ENCODE measurements at regions not wholly inside any gene's neighbourhood (a gene's known extent, or its start where the extent isn't known, plus 50 kb on each side); places are given as distances from the start of the nearest gene placed in this dataset.

DNA sequence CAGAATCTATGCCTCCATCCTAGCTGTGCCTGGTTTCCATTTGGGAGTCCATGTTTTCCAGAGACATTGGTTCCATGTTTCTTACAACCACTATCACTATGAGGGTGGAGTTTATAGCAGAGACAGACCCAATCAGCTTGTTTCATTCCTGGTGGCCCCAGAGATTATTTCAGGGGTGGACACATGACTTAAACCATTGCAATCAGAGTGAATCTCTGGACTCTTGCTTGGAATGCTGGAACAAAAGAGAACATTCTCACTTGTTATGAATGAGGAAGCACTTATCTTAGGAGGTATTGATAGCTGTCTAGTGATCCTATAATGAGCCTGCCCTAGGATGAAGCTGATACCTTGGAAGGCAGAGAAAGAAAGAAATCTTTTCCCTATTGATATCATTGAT is 250.3 kb downstream of the ATG4C start:
- TF ChIP-seq CTCF (conservative IDR thresholded peaks at IDR 0.05): no peak
- H3K27ac ChIP-seq: no peak overlapping the region

DNA sequence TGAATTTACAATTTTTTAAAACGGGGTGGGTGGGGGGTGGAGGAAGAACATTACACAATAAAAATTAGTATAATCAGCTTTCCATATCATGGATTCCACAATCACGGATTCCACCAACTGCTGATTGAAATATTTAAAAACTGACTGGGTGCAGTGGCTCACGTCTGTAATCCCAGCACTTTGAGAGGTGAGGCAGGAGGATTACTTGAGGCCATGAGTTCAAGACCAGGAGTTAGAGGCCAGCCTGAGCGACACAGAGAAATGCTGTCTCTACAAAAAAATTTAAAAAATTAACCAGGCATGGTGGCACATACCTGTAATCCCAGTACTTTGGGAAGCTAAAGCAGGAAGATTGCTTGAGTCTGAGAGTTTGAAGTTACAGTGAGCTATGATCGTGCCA is 254.7 kb downstream of the ATG4C start:
- H3K27ac ChIP-seq: no peak overlapping the region
- no peak for TF ChIP-seq CTCF (conservative IDR thresholded peaks at IDR 0.05)

DNA sequence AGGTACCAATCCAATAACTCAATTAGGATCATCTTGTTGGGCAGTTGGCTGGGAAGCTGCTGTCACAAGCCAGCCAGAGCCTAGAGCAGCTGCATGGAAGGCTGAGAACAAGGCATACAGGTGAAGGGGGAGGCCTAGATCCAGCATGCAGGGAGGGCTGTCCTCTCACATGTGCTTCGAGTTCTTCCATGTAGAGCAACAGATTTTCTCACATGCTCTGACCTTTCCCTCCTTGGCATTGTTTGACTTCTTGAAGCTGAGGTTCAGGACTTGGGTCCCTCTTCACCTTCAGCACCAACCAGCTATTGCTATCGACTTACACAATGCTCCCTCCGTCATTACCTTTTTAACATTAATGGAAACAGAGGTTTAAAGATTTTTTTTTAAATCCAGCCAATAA is 257.7 kb downstream of the ATG4C start:
- H3K27ac ChIP-seq: no peak overlapping the region
- TF ChIP-seq CTCF (conservative IDR thresholded peaks at IDR 0.05): no peak

- no peak for TF ChIP-seq CTCF (conservative IDR thresholded peaks at IDR 0.05)
- no peak overlapping the region for H3K27ac ChIP-seq
These were observed 258.3 kb downstream of the ATG4C start for GRCh38 chr1:63042278-63042677.

GRCh38 chr1:63046539-63046938 is 262.6 kb downstream of the ATG4C start:
- TF ChIP-seq CTCF (conservative IDR thresholded peaks at IDR 0.05): no peak

DNA sequence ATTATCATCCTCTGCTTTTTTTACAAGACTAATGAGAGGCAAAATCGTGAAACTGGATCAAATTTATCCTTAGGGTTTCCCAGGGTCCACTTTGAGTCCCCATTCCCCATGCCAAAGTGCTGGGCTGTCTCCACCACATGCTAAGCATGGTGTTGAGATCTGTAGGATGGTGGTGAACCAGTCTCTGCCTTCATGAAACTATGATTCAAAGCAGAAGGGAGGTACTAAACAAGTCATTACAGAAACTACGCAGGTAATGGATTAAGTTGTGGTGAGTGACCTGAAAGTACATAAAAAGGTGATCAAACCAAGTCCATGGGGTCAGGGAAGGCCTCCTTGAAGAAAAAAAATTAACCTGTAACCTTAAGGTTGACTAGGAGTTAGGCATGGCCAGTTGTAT is 265.2 kb downstream of the ATG4C start:
- H3K27ac ChIP-seq: no peak overlapping the region
- no peak for TF ChIP-seq CTCF (conservative IDR thresholded peaks at IDR 0.05)

More at GRCh38 chr1:63046539-63046938, 262.6 kb downstream of the ATG4C start:
- no peak overlapping the region for H3K27ac ChIP-seq

DNA sequence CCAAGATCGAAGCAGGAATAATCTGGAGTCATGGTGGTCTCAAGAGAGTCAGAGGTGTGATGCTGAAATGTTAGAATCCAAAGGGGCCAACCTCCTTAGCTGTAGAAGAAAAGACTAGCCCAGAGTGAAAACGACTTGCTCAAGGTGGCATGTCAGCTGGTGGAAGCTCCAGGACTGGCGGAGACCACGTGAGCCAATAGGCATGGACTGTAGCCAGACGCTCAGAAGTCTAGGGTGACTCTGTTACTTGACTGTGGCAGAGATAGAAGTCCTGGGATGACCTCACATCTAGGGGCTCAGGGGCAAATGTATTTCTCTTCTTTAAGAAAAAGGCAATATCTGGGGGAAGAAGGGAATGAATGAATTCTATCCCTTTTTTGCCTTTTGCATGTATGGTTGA is 267.4 kb downstream of the ATG4C start:
- TF ChIP-seq CTCF (conservative IDR thresholded peaks at IDR 0.05): no peak
- no peak overlapping the region for H3K27ac ChIP-seq

- no peak overlapping the region for H3K27ac ChIP-seq
- TF ChIP-seq CTCF (conservative IDR thresholded peaks at IDR 0.05): no peak
These were observed 268.0 kb downstream of the ATG4C start for GRCh38 chr1:63051886-63052285.
